Psoas muscle (tissue), 7 donors: ENCODE measurements at regions not wholly inside any gene's neighbourhood (a gene's known extent, or its start where the extent isn't known, plus 50 kb on each side); places are given as distances from the start of the nearest gene placed in this dataset.

Experiments
- ATAC-seq, 4 donors: fragments of 200-7000 bp; cut with Tn5 transposase; one replicate each; pipeline ENCODE4 v1.9.1; 2020; ENCODE audit warnings: moderate library complexity in 3 of 4, mild to moderate bottlenecking in 2 of 4
- DNase-seq, 2 donors: peaks; one replicate each; pipeline ENCODE4 v3.0.0-alpha.2; 2020
- H3K27ac ChIP-seq: fragments of 200-600 bp; one replicate; pipeline ENCODE4 v1.8.0; 2022
- H3K27me3 ChIP-seq, 3 donors: fragments of 200-600 bp in 1 of 3; one replicate each; pipeline versions ENCODE4 v1.6.1 to v1.8.0; 2013 to 2022; ENCODE audit warnings: low read length in 2 of 3, mild to moderate bottlenecking in 2 of 3, moderate library complexity in 1 of 3; ENCODE audit not compliant: insufficient read depth in 3 of 3
- H3K36me3 ChIP-seq, 2 donors: fragments of 200-600 bp in 1 of 2; one replicate each; pipeline versions ENCODE4 v1.6.1 to v1.8.0; 2013 to 2022; ENCODE audit warnings: low read depth in 1 of 2, mild to moderate bottlenecking in 1 of 2, moderate library complexity in 1 of 2; ENCODE audit not compliant: insufficient read depth in 1 of 2
- H3K4me1 ChIP-seq: fragments of 200-600 bp; one replicate; pipeline ENCODE4 v1.8.0; 2022
- H3K4me3 ChIP-seq: fragments of 200-600 bp; one replicate; pipeline ENCODE4 v1.8.0; 2022; ENCODE audit warnings: mild to moderate bottlenecking
- H3K9me3 ChIP-seq: fragments of 200-600 bp; one replicate; pipeline ENCODE4 v1.8.0; 2022
- WGBS, 3 donors: extraction: QIAGEN DNeasy Blood & Tissue Kit; methylation state at CpG; one replicate each; pipeline versions ENCODE4 v1.1.6 to v1.1.7; 2013; 5-methylcytosine and 5-hydroxymethylcytosine counted together
- intact Hi-C, 2 donors: fragments of 100-400 bp; cut with DNase I; formaldehyde crosslinking; loops; one replicate each; pipeline versions ENCODE4 v1.11.0 to v1.14.2; 2022
- TF ChIP-seq, protein P1 (sequence below): fragments of 200-600 bp; IDR thresholded peaks from one replicate; pipeline ENCODE4 v1.8.0; 2022; ENCODE audit warnings: antibody characterized with exemption
- donor health status: healthy with polysubstance abuse.
- donor health status: DM: no; HTN: no; CAD: no; lungs with moderate emphysema.
- donor health status: Bipolar disorder and iron deficiency.
- donor health status: healthy.
- donor health status: DM: yes; HTN: yes; CAD: no.
- donor health status: DM: no; HTN: no; CAD: no.
- donor health status: DM: yes; HTN: yes; CAD: no.

DNA sequence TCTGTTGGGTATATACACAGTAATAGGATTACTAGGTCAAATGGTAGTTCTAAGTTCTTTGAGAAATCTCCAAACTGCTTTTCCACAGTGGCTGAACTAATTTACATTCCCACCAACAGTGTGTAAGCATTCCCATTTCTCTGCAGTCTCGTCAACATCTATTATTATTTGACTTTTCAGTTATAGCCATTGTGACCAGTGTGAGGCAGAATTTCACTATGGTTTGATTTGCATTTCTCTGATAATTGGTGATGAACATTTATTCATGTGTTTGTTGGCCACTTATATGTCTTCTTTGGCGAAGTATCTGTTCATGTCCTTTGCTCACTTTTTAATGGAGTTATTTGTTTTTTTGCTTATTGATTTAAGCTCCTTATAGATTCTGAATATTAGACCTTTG is 596.2 kb upstream of the DAB2 start:
- Histone ChIP-seq H3K36me3 (no peaks in the 10 kb centered on the region), H3K4me1 (no peaks in the 10 kb centered on the region), H3K9me3 (no peaks in the 10 kb centered on the region), H3K4me3 (no peak overlapping the region), H3K27ac (no peak overlapping the region), H3K27me3 (no peaks in the 10 kb centered on the region)
- DNase-seq (no peak), ATAC-seq (no peak)
- TF ChIP-seq, protein P1, sequence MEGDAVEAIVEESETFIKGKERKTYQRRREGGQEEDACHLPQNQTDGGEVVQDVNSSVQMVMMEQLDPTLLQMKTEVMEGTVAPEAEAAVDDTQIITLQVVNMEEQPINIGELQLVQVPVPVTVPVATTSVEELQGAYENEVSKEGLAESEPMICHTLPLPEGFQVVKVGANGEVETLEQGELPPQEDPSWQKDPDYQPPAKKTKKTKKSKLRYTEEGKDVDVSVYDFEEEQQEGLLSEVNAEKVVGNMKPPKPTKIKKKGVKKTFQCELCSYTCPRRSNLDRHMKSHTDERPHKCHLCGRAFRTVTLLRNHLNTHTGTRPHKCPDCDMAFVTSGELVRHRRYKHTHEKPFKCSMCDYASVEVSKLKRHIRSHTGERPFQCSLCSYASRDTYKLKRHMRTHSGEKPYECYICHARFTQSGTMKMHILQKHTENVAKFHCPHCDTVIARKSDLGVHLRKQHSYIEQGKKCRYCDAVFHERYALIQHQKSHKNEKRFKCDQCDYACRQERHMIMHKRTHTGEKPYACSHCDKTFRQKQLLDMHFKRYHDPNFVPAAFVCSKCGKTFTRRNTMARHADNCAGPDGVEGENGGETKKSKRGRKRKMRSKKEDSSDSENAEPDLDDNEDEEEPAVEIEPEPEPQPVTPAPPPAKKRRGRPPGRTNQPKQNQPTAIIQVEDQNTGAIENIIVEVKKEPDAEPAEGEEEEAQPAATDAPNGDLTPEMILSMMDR = no peak
- 66 to 81% (median 67%) methylated on average over 2 of the region's 2 CpGs for WGBS, 3 donors
- intact Hi-C loops = no loop called here

DNA sequence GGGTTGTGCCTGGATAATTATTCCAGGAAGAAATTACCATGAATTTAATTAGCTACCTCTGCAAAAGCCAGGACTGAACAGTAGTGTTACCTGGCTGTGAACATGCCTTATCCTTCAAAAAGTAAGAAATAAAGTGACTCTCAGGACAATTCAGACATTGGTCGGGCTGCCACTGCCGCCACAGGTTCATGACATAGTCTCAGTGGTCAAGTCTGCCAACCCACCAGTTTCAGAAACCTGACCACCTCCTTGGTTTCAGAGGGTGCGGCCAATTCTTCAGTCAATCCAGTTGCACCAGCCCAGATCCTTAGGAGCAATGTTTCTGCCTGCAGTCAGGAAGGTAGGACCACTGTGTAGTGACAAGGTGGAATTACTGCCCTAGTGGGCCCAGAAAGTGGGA is 593.1 kb upstream of the DAB2 start:
- no peaks in the 10 kb centered on the region for H3K27me3 ChIP-seq
- intact Hi-C loops = no loop called here
- no peak overlapping the region for H3K4me3 ChIP-seq
- H3K4me1 ChIP-seq = no peaks in the 10 kb centered on the region
- ATAC-seq = no peak
- no peak for DNase-seq
- H3K27ac ChIP-seq = no peak overlapping the region
- 94 to 96% (median 95%) methylated on average over 3 of the region's 3 CpGs for WGBS, 3 donors
- TF ChIP-seq, protein P1 = no peak
- H3K36me3 ChIP-seq = no peaks in the 10 kb centered on the region
- no peaks in the 10 kb centered on the region for H3K9me3 ChIP-seq

DNA sequence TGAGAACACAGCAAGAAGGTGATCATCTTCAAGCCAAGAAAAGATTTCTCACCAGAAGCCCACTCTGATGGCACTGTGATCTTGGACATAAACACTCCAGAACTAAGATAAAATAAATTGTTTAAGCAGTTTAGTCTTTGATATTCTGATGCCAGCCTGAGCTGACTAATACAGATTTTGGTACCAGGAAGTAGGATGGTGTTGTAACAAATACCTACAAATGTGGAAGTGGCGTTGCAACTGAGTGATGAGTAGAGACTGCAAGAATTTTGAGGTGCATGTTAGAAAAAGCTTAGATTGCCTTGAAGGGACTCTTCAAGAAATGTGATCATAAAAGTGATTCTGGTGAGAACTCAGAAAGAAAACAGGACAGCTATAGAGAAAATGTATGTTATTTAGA is 592.4 kb upstream of the DAB2 start:
- no peaks in the 10 kb centered on the region for H3K36me3 ChIP-seq
- H3K4me3 ChIP-seq = no peak overlapping the region

DNA sequence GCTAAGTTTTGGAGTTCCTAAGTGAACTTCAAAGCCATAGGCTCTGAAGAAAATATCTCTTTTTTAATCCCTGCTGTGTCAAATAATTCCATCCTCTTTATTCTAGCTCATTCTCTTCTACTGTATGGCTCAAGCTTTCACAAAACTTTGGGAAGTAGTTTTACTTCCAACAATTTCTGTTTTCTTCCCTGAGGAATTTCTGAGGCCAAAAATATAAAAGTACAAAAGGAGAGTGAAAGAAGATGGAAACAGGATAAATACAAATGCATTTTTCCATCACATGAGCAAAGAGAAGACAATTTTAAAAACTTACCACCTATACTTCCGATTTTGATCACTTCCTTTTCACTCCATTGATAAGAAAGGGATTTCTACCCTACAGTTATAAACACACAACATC is 585.7 kb upstream of the DAB2 start:
- Histone ChIP-seq H3K36me3 (no peaks in the 10 kb centered on the region), H3K4me1 (no peaks in the 10 kb centered on the region), H3K27ac (no peak overlapping the region), H3K27me3 (no peaks in the 10 kb centered on the region), H3K9me3 (peaks cover 11% of the 10 kb centered on the region), H3K4me3 (no peak overlapping the region)
- intact Hi-C loops = no loop called here
- TF ChIP-seq, protein P1 = no peak
- no peak for DNase-seq
- ATAC-seq = no peak
- 64 to 74% (median 68%) methylated on average over 1 of the region's 1 CpG for WGBS, 3 donors

More for the DNA sequence above, 592.4 kb upstream of the DAB2 start:
- 80 to 95% (median 82%) methylated on average over 1 of the region's 1 CpG for WGBS, 3 donors
- no peak for DNase-seq
- intact Hi-C loops = no loop called here
- H3K27me3 ChIP-seq = no peaks in the 10 kb centered on the region
- H3K4me1 ChIP-seq = no peaks in the 10 kb centered on the region
- TF ChIP-seq, protein P1 = no peak
- no peak overlapping the region for H3K27ac ChIP-seq
- no peak for ATAC-seq
- no peaks in the 10 kb centered on the region for H3K9me3 ChIP-seq

DNA sequence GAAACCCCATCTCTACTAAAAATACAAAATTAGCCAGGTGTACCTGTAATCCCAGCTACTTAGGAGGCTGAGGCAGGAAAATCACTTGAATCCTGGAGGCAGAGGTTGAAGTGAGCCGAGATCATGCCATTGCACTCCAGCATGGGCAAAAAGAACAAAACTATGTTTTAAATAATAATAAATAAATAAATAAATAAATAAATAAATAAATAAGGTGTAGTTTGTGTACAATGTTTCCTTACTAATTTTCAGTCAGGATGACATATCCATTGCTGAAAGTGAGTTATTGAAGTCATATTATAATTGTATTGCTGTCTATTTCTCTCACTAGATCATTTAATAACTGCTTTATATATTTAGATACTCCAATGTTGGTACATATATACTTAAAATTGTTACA is 581.5 kb upstream of the DAB2 start:
- H3K36me3 ChIP-seq = no peaks in the 10 kb centered on the region
- intact Hi-C loops = no loop called here
- H3K4me3 ChIP-seq = no peak overlapping the region
- H3K9me3 ChIP-seq = peaks cover 11% of the 10 kb centered on the region
- WGBS, 3 donors = 91 to 100% (median 92%) methylated on average over 1 of the region's 1 CpG
- no peaks in the 10 kb centered on the region for H3K27me3 ChIP-seq
- ATAC-seq = no peak
- TF ChIP-seq, protein P1 = no peak
- no peaks in the 10 kb centered on the region for H3K4me1 ChIP-seq
- no peak overlapping the region for H3K27ac ChIP-seq
- DNase-seq = no peak
